ENCODE measurements at regions not wholly inside any gene's neighbourhood (a gene's known extent, or its start where the extent isn't known, plus 50 kb on each side); places are given as distances from the start of the nearest gene placed in this dataset.

GRCh38 chr12:60209521-60209920 is 613.7 kb downstream of the SLC16A7 start:
- TF ChIP-seq POLR2A (IDR thresholded peaks at IDR 0.05) (no peak), CTCF (IDR thresholded peaks at IDR 0.05) (no peak)

Measured in adrenal gland (tissue), 5 donors.